HG02642 (cell line): ENCODE measurements at regions not wholly inside any gene's neighbourhood (a gene's known extent, or its start where the extent isn't known, plus 50 kb on each side); places are given as distances from the start of the nearest gene placed in this dataset.

Experiments used
- ATAC-seq: cut with Tn5 transposase; IDR thresholded peaks from one replicate; pipeline ENCODE4 v1.9.1; 2021; ENCODE audit warnings: mild to moderate bottlenecking; ENCODE audit not compliant: unreplicated experiment, poor library complexity

- ATAC-seq: no peak
Observed at GRCh38 chr1:81412954-81413353, 387.8 kb upstream of the ADGRL2 start.

- no peak for ATAC-seq
Observed at GRCh38 chr1:81410941-81411340, 389.8 kb upstream of the ADGRL2 start.

GRCh38 chr1:81410351-81410750, 390.4 kb upstream of the ADGRL2 start:
- no peak for ATAC-seq

- no peak for ATAC-seq
Observed at GRCh38 chr1:81409780-81410274, 390.9 kb upstream of the ADGRL2 start.

GRCh38 chr1:81409262-81409661, 391.5 kb upstream of the ADGRL2 start:
- ATAC-seq: no peak

GRCh38 chr1:81408419-81408818, 392.3 kb upstream of the ADGRL2 start:
- ATAC-seq: no peak

GRCh38 chr1:81407000-81407821, 393.5 kb upstream of the ADGRL2 start:
- no peak for ATAC-seq

- no peak for ATAC-seq
Observed at GRCh38 chr1:81406292-81406999, 394.3 kb upstream of the ADGRL2 start.

GRCh38 chr1:81398041-81398440, 402.7 kb upstream of the ADGRL2 start:
- no peak for ATAC-seq

- ATAC-seq: no peak
Observed at GRCh38 chr1:81392526-81393226, 408.1 kb upstream of the ADGRL2 start.

- ATAC-seq: no peak
Observed at GRCh38 chr1:81391125-81391828, 409.5 kb upstream of the ADGRL2 start.

- no peak for ATAC-seq
Observed at GRCh38 chr1:81388435-81388834, 412.3 kb upstream of the ADGRL2 start.

GRCh38 chr1:81387446-81387845, 413.3 kb upstream of the ADGRL2 start:
- ATAC-seq: no peak

GRCh38 chr1:81382561-81382960, 418.2 kb upstream of the ADGRL2 start:
- no peak for ATAC-seq

- no peak for ATAC-seq
Observed at GRCh38 chr1:81381881-81382280, 418.9 kb upstream of the ADGRL2 start.

GRCh38 chr1:81380436-81380835, 420.3 kb upstream of the ADGRL2 start:
- no peak for ATAC-seq

GRCh38 chr1:81379430-81379829, 421.3 kb upstream of the ADGRL2 start:
- ATAC-seq: no peak

GRCh38 chr1:81377406-81377805, 423.3 kb upstream of the ADGRL2 start:
- ATAC-seq: no peak

GRCh38 chr1:81375884-81376548, 424.7 kb upstream of the ADGRL2 start:
- ATAC-seq: no peak

- ATAC-seq: no peak
Observed at GRCh38 chr1:81374481-81374880, 426.3 kb upstream of the ADGRL2 start.
